ENCODE measurements at regions not wholly inside any gene's neighbourhood (a gene's known extent, or its start where the extent isn't known, plus 50 kb on each side); places are given as distances from the start of the nearest gene placed in this dataset.

GRCh38 chr10:36712695-36713094 is 412.7 kb upstream of the ANKRD30A start:
- no peaks in the 10 kb centered on the region for H3K36me3 ChIP-seq (ENCODE audit: control insufficient read depth in 2 of 4, insufficient read depth in 4 of 4, low read length in 3 of 4)
- H2BK12ac ChIP-seq (ENCODE audit: low read depth, low read length): no peak overlapping the region
- FAIRE-seq (no peak), DNase-seq (ENCODE audit: low read depth in 1 of 2, low spot score in 2 of 2) (no peak)
- no peak overlapping the region for H2AK5ac ChIP-seq (ENCODE audit: low read depth, low read length)
- H4K8ac ChIP-seq (ENCODE audit: extremely low read depth, insufficient read depth, low read length): no peak overlapping the region
- no peaks in the 10 kb centered on the region for H3K23me2 ChIP-seq (ENCODE audit: low read depth, low read length)
- no peak overlapping the region for H3K4me2 ChIP-seq (ENCODE audit: insufficient read depth in 1 of 2, low read depth in 2 of 2, low read length in 2 of 2)
- H3K4ac ChIP-seq (replicated peaks; ENCODE audit: insufficient read length, low read depth, low read length): no peak overlapping the region
- H3K56ac ChIP-seq (replicated peaks; ENCODE audit: insufficient read length, low read depth, low read length): no peak overlapping the region
- H4K5ac ChIP-seq (ENCODE audit: insufficient read length, low read depth, low read length): no peak overlapping the region
- H4K20me1 ChIP-seq (replicated peaks in 1 of 2; ENCODE audit: control insufficient read depth in 1 of 2, insufficient read depth in 2 of 2, low read length in 2 of 2): no peaks in the 10 kb centered on the region
- H2BK20ac ChIP-seq (ENCODE audit: low read length): no peak overlapping the region
- H3K79me1 ChIP-seq (ENCODE audit: low read depth, low read length): no peaks in the 10 kb centered on the region
- H4K91ac ChIP-seq (replicated peaks; ENCODE audit: insufficient read length, low read length): no peak overlapping the region
- no peak overlapping the region; the same call in 1 of the 2 replicates for H3K18ac ChIP-seq (ENCODE audit: extremely low read depth, low read length)
- no peak overlapping the region for H2BK120ac ChIP-seq (replicated peaks; ENCODE audit: low read depth, low read length)
- ChIA-PET CTCF (ENCODE audit: partially characterized antibody) (no interaction called here), POLR2A (ENCODE audit: partially characterized antibody) (no interaction called here)
- no peak overlapping the region for H2AFZ ChIP-seq (ENCODE audit: low read length)
- no peak overlapping the region for H3K4me3 ChIP-seq (ENCODE audit: extremely low read depth in 1 of 4, insufficient read depth in 2 of 4, low read depth in 3 of 4, low read length in 4 of 4)
- H3K23ac ChIP-seq (ENCODE audit: insufficient read length): no peak overlapping the region
- H3K79me2 ChIP-seq (ENCODE audit: control insufficient read depth in 1 of 2, insufficient read depth in 2 of 2, low read length in 2 of 2): no peaks in the 10 kb centered on the region
- H2BK5ac ChIP-seq (ENCODE audit: low read depth, low read length): no peak overlapping the region
- H3K14ac ChIP-seq (ENCODE audit: insufficient read length): no peak overlapping the region
- no peak overlapping the region for H3K9ac ChIP-seq (replicated peaks in 1 of 4; ENCODE audit: extremely low read depth in 1 of 4, low read depth in 3 of 4, low read length in 3 of 4)
- H2BK15ac ChIP-seq (ENCODE audit: low read length): no peak overlapping the region
- H3K27me3 ChIP-seq (replicated peaks in 1 of 4; ENCODE audit: control insufficient read depth in 3 of 4, extremely low read depth in 1 of 4, insufficient read depth in 3 of 4, low read length in 3 of 4): no peaks in the 10 kb centered on the region
- H3K4me1 ChIP-seq (replicated peaks in 1 of 4; ENCODE audit: control insufficient read depth in 3 of 4, insufficient read depth in 4 of 4, low read length in 3 of 4): no peaks in the 10 kb centered on the region
- no peak overlapping the region for H3K27ac ChIP-seq (ENCODE audit: low read depth, low read length)
- no peak for TF ChIP-seq TAF7 (optimal IDR thresholded peaks at IDR 0.05; ENCODE audit: borderline replicate concordance, low read depth, low read length)
- no peak for TF ChIP-seq TCF12 (IDR thresholded peaks at IDR 0.05; ENCODE audit: low read depth, low read length)
- TF ChIP-seq SIN3A (conservative IDR thresholded peaks at IDR 0.05 in 1 of 2, IDR thresholded peaks at IDR 0.05 in 1 of 2; ENCODE audit: low read depth in 1 of 2, low read length in 2 of 2): no peak
- TF ChIP-seq BACH1 (IDR thresholded peaks at IDR 0.05; ENCODE audit: low read length): no peak
- TF ChIP-seq EP300 (IDR thresholded peaks at IDR 0.05; ENCODE audit: borderline replicate concordance in 1 of 2, low read depth in 2 of 2, low read length in 2 of 2): no peak
- no peak for TF ChIP-seq CHD1 (IDR thresholded peaks at IDR 0.05; ENCODE audit: low read depth, low read length)
- TF ChIP-seq SAP30 (IDR thresholded peaks at IDR 0.05; ENCODE audit: insufficient read depth, insufficient replicate concordance, low read length): no peak
- no peak for TF ChIP-seq SRF (IDR thresholded peaks at IDR 0.05; ENCODE audit: low read depth, low read length)
- TF ChIP-seq CTCF (IDR thresholded peaks at IDR 0.05; ENCODE audit: control extremely low read depth in 1 of 3, insufficient read depth in 1 of 3, low read depth in 1 of 3, low read length in 3 of 3): no peak
- no peak for TF ChIP-seq PHF8 (conservative IDR thresholded peaks at IDR 0.05; ENCODE audit: low read depth, low read length)
- TF ChIP-seq GABPA (IDR thresholded peaks at IDR 0.05; ENCODE audit: borderline replicate concordance, insufficient read depth, low read length): no peak
- TF ChIP-seq TBP (IDR thresholded peaks at IDR 0.05; ENCODE audit: low read depth, low read length): no peak
- no peak for TF ChIP-seq SP2 (IDR thresholded peaks at IDR 0.05; ENCODE audit: low read length)
- H3K9me3 ChIP-seq (ENCODE audit: insufficient read depth in 2 of 2, low read depth in 1 of 2, low read length in 1 of 2): no peaks in the 10 kb centered on the region
